K562 (cell line): ENCODE measurements at regions not wholly inside any gene's neighbourhood (a gene's known extent, or its start where the extent isn't known, plus 50 kb on each side); places are given as distances from the start of the nearest gene placed in this dataset.

Experiments
- ATAC-seq: fragments of 200-7000 bp; cut with Tn5 transposase; 3 replicates; pipeline ENCODE4 v1.9.1; 2020; ENCODE audit warnings: moderate library complexity
- BruUV-seq: library from RNA; stranded (reverse); fragments of 400-500 nt; replicated peaks from 2 replicates; lab custom pipeline; 2021; lab: Mats Ljungman, UMichigan
- CTCF ChIA-PET: fragments of 300-600 bp; formaldehyde crosslinking; extraction: SDS; loops from one replicate; lab custom pipeline; 2021; ENCODE audit warnings: low intra/inter-chr PET ratio; lab: Yijun Ruan, JAX
- POLR2A ChIA-PET: fragments of 300-600, 350-650 bp; sonication (Branson Sonifier 250); formaldehyde crosslinking; extraction: SDS; loops from one replicate; lab custom pipeline; 2021; ENCODE audit warnings: antibody characterized with exemption, inconsistent platforms; lab: Yijun Ruan, JAX
- DNase-seq, 4 experiments: peaks; one replicate each; pipeline versions ENCODE4 v3.0.0 to v3.0.0-alpha.2; 2011 to 2018; ENCODE audit warnings: low spot score in 3 of 4, mixed read lengths in 3 of 4; ENCODE audit errors: extremely low read depth in 1 of 4
- FAIRE-seq: peaks from 2 replicates; lab custom pipeline; 2011; peaks lifted over from hg19 to GRCh38; lab: Jason Lieb, UNC
- H2AFZ ChIP-seq: 2 replicates; pipeline ENCODE4 v1.6.0; 2011; ENCODE audit warnings: low read depth, low read length, control low read depth, inconsistent platforms
- H3K27ac ChIP-seq: fragments of 200-600 bp; 3 replicates; pipeline ENCODE4 v1.8.0; 2011; ENCODE audit warnings: low read depth, mild to moderate bottlenecking, control low read depth, inconsistent platforms, low read length, moderate library complexity, mixed read lengths; ENCODE audit errors: extremely low read depth
- H3K27me3 ChIP-seq, 2 experiments: fragments of 300-600 bp in 1 of 2; 2 replicates in 1 of 2; 3 replicates in 1 of 2; pipeline versions ENCODE4 v1.6.0 to v1.8.0; 2011; ENCODE audit warnings: inconsistent platforms in 2 of 2, low read length in 2 of 2, mild to moderate bottlenecking in 1 of 2, mixed read lengths in 1 of 2, moderate library complexity in 1 of 2; ENCODE audit not compliant: control insufficient read depth in 2 of 2, insufficient read depth in 2 of 2
- H3K36me3 ChIP-seq: fragments of 300-600 bp; 3 replicates; pipeline ENCODE4 v1.8.0; 2011; ENCODE audit warnings: mild to moderate bottlenecking, low read length, inconsistent platforms; ENCODE audit not compliant: control insufficient read depth, insufficient read depth
- H3K4me1 ChIP-seq, 2 experiments: fragments of 200-600 bp in 1 of 2; replicated peaks in 1 of 2; 2 replicates in 1 of 2; 3 replicates in 1 of 2; pipeline versions ENCODE4 v1.5.1 to v1.8.0; 2011; ENCODE audit warnings: inconsistent platforms in 2 of 2, low read length in 2 of 2, mild to moderate bottlenecking in 1 of 2, mixed read lengths in 1 of 2, moderate library complexity in 1 of 2; ENCODE audit not compliant: control insufficient read depth in 2 of 2, insufficient read depth in 2 of 2
- H3K4me2 ChIP-seq: 2 replicates; pipeline ENCODE4 v1.6.1; 2011; ENCODE audit warnings: low read length, control low read depth, inconsistent platforms, mixed read lengths; ENCODE audit not compliant: insufficient read depth
- H3K4me3 ChIP-seq: fragments of 200-600 bp; sonication (generic), shearing (Covaris generic); 2 replicates; pipeline ENCODE4 v1.5.1; 2016; ENCODE audit warnings: control low read depth, inconsistent platforms
- H3K79me2 ChIP-seq: fragments of 200-600 bp; 3 replicates; pipeline ENCODE4 v1.8.0; 2011; ENCODE audit warnings: low read length, inconsistent platforms; ENCODE audit not compliant: control insufficient read depth, insufficient read depth
- H3K9ac ChIP-seq, 2 experiments: 2 replicates each; pipeline versions ENCODE4 v1.6.0 to v1.6.1; 2011; ENCODE audit warnings: low read depth in 2 of 2, low read length in 2 of 2, control low read depth in 1 of 2, inconsistent platforms in 1 of 2, mild to moderate bottlenecking in 1 of 2, mixed read lengths in 1 of 2; ENCODE audit not compliant: insufficient read depth in 1 of 2
- H3K9me1 ChIP-seq: one replicate; pipeline ENCODE4 v1.6.0; 2011; ENCODE audit warnings: inconsistent platforms, mild to moderate bottlenecking, low read length, moderate library complexity; ENCODE audit not compliant: control insufficient read depth, insufficient read depth
- H3K9me3 ChIP-seq: replicated peaks from 2 replicates; pipeline ENCODE4 v1.5.1; 2011; ENCODE audit warnings: low read depth, low read length, inconsistent platforms; ENCODE audit not compliant: control insufficient read depth, insufficient read depth
- H4K20me1 ChIP-seq: replicated peaks from 2 replicates; pipeline ENCODE4 v1.6.1; 2011; ENCODE audit warnings: low read length, inconsistent platforms, mixed read lengths; ENCODE audit not compliant: control insufficient read depth, insufficient read depth
- KDM5B ChIP-seq: fragments of 200-600 bp; sonication (generic); IDR thresholded peaks from 2 replicates; pipeline ENCODE4 v1.6.1; 2012; ENCODE audit warnings: low read depth, mild to moderate bottlenecking, moderate library complexity, low read length, control low read depth, inconsistent platforms; ENCODE audit not compliant: insufficient replicate concordance
- NELFE ChIP-seq: IDR thresholded peaks from 2 replicates; pipeline ENCODE4 v1.6.1; 2011; ENCODE audit warnings: mild to moderate bottlenecking; ENCODE audit not compliant: insufficient read depth, insufficient read length
- ZHX1 ChIP-seq: fragments of 150-350 bp; conservative IDR thresholded peaks from 2 replicates; pipeline ENCODE4 v1.6.1; 2014; ENCODE audit warnings: low read length
- ZNF316 ChIP-seq: fragments of 450-650 bp; IDR thresholded peaks from 2 replicates; pipeline ENCODE4 v1.6.1; 2016
- ZNF324 ChIP-seq: fragments of 250-450 bp; sonication (Bioruptor Pico); IDR thresholded peaks from 2 replicates; pipeline ENCODE4 v1.4.0; 2020; ENCODE audit warnings: mild to moderate bottlenecking
- WGBS: fragments of 100-300 bp; shearing (Covaris generic); methylation state at CpG from one replicate; pipeline ENCODE4 v1.1.6; 2016; ENCODE audit warnings: low coverage, mixed read lengths; ENCODE audit not compliant: insufficient coverage; ENCODE audit errors: missing lambda C conversion rate; 5-methylcytosine and 5-hydroxymethylcytosine counted together
- in situ Hi-C: fragments of 300-500 bp; cut with MboI; formaldehyde crosslinking; loops from 4 replicates; pipeline ENCODE4 v1.15.0; 2018; ENCODE audit warnings: inconsistent platforms, mixed read lengths
- intact Hi-C: fragments of 100-400 bp; cut with micrococcal nuclease; formaldehyde crosslinking; loops from 2 replicates; pipeline ENCODE4 v1.14.2; 2022

- TF ChIP-seq ZHX1: no peak
- TF ChIP-seq ZNF324 (CRISPR knock-in tag): no peak
- no peak for TF ChIP-seq KDM5B
These were observed 87.5 kb upstream of the ZFP42 start (continued) for GRCh38 chr4:187908079-187908561.

- no peaks in the 10 kb centered on the region for H3K9me3 ChIP-seq
- POLR2A ChIA-PET: interaction anchor here (0.8 kb wide), 1 partner anchor 32 kb away, joined by 3 read pairs; no protein-coding TSS in a partner anchor
- no peak overlapping the region for H3K4me2 ChIP-seq
- TF ChIP-seq ZNF316 (peak; percentile 31; the same call in 1 of the 2 replicates), NELFE (no peak)
- TF ChIP-seq, all 486 proteins: peak for 1
- BruUV-seq: no TSS peak
- intact Hi-C loops: no loop called here
- no peak for ATAC-seq
- Histone ChIP-seq H3K27me3 (no peaks in the 10 kb centered on the region), H3K4me3 (no peak overlapping the region), H3K79me2 (no peaks in the 10 kb centered on the region), H3K9me1 (no peaks in the 10 kb centered on the region), H3K4me1 (no peaks in the 10 kb centered on the region), H3K36me3 (no peaks in the 10 kb centered on the region), H3K27ac (no peak overlapping the region), H2AFZ (no peak overlapping the region), H3K9ac (no peak overlapping the region), H4K20me1 (no peaks in the 10 kb centered on the region)
- 0% methylated on average over 2 of the region's 2 CpGs for WGBS
- CTCF ChIA-PET: no interaction called here
- no peak for FAIRE-seq
- in situ Hi-C loops: no loop called here
- DNase-seq: no peak
These were observed 86.8 kb upstream of the ZFP42 start for GRCh38 chr4:187908731-187909130.
